ENCODE measurements at regions not wholly inside any gene's neighbourhood (a gene's known extent, or its start where the extent isn't known, plus 50 kb on each side); places are given as distances from the start of the nearest gene placed in this dataset.
A peak's percentile ranks its signal among the peaks of the same experiment; 100 is the strongest.

- peak in 1 of 2 donors; percentile 35 for DNase-seq
These were observed 170.8 kb downstream of the GTF2H2C_2 start for GRCh38 chr5:70585996-70586395.

Data from CD4-positive, alpha-beta T cell treated with Interferon alpha-2 for 1 hour (primary cell).